ENCODE measurements at regions not wholly inside any gene's neighbourhood (a gene's known extent, or its start where the extent isn't known, plus 50 kb on each side); places are given as distances from the start of the nearest gene placed in this dataset.
A peak's percentile ranks its signal among the peaks of the same experiment; 100 is the strongest.

DNA sequence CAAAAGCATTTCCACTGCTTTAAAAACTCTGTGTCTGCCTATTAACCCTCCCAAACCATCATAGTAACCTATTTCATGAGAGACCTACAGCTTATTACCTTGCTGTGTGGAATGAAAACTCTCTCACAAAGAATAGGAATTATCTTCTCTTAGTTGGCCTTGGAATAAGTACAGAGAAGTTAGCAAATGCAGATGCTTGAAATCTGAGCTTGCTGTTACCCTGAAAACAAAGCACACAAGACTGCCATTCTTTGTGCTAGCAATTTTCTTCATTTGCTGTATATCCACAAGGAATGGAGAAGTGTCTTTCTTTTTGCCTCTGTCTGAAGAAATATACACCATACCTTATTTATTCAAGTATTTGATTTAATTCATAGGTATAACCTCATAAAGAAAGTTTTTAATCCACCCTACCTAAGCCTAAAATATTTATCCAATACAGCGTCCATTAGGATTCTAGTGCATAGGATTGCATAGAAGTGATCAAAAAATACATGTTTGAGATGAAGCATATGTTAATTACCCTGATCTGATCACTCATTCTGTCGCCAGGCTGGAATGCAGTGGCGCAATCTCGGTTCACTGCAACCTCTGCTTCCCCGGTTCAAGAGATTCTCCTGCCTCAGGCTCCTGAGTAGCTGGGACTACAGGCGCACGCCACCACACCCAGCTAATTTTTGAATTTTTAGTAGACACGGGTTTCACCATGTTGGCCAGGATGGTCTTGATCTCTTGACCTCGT is 451.1 kb downstream of the LTN1 start:
- TF ChIP-seq, protein P1, sequence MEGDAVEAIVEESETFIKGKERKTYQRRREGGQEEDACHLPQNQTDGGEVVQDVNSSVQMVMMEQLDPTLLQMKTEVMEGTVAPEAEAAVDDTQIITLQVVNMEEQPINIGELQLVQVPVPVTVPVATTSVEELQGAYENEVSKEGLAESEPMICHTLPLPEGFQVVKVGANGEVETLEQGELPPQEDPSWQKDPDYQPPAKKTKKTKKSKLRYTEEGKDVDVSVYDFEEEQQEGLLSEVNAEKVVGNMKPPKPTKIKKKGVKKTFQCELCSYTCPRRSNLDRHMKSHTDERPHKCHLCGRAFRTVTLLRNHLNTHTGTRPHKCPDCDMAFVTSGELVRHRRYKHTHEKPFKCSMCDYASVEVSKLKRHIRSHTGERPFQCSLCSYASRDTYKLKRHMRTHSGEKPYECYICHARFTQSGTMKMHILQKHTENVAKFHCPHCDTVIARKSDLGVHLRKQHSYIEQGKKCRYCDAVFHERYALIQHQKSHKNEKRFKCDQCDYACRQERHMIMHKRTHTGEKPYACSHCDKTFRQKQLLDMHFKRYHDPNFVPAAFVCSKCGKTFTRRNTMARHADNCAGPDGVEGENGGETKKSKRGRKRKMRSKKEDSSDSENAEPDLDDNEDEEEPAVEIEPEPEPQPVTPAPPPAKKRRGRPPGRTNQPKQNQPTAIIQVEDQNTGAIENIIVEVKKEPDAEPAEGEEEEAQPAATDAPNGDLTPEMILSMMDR (conservative IDR thresholded peaks at IDR 0.05), result no peak
- TF ChIP-seq ZFX (IDR thresholded peaks at IDR 0.05), result no peak
- H3K27ac ChIP-seq, result peak overlapping the region; percentile 92

DNA sequence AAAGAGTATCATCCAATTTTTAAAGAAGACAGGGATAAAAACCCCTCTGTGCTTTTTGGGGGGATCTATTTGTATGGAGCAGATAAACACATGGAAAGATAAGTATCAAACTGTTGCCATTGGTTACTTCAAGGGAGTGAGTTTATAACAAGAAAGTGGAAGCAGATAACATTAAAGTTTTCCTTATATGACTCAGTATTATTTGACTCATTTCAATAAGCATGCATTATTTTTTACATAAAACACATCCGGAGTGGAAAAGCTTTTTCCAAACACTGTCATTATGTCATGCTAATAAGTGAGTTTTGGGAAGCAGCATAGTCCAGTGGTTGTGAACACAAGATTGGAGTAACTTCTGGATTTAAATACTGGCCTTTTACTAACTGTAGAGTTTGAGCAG is 452.2 kb downstream of the LTN1 start:
- TF ChIP-seq, protein P1 (conservative IDR thresholded peaks at IDR 0.05), result no peak
- no peak for TF ChIP-seq ZFX (IDR thresholded peaks at IDR 0.05)
- H3K27ac ChIP-seq, result no peak overlapping the region

DNA sequence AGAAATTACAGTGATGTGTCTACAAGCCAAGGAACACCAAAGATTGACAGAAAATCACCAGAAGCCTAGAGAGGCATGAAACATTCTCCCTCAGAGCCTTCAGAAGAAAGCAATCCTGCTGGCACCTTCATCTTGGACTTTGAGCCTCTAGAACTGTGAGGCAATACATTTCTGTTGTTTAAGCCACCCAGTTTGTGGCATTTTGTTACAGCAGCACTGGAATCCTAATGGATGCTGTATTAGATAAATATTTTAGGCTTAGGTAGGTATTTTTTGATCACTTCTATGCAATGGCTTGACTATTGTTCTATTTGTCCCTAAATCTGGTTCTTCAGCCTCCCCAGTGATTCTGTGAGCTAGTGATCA is 453.1 kb downstream of the LTN1 start:
- TF ChIP-seq ZFX (IDR thresholded peaks at IDR 0.05), result no peak
- TF ChIP-seq, protein P1 (conservative IDR thresholded peaks at IDR 0.05), result no peak
- peak overlapping the region; percentile 94; the same call in 1 of the 2 replicates for H3K27ac ChIP-seq

DNA sequence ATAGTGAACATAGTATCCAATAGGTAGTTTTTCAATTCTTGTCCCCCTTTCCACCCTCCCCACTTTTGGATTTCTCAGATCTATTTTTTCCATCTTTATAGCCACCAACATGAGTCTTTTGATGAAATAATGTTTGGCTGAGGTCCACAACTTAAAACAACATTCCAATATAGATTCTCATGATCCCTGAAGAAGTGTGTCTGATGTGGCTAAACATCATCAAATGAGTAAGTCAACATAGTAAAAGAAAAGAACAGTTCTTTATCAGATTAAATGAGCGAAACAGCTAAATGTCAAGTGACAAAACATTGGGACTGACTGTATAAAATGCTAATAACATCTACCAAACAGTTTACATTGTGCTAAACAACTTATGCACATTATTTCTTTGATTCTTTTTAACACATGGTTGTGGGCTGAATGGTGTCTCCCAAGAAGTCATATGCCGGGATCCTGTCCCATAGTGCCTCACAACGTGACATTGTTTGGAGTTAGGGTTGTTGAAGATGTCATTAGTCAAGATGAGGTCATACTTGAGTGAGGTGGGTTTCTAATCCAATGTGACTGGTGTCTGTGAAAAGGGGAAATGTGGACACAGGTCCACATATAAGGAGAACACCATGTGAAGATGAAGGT is 453.6 kb downstream of the LTN1 start:
- peak overlapping the region; percentile 94; the same call in 1 of the 2 replicates for H3K27ac ChIP-seq

DNA sequence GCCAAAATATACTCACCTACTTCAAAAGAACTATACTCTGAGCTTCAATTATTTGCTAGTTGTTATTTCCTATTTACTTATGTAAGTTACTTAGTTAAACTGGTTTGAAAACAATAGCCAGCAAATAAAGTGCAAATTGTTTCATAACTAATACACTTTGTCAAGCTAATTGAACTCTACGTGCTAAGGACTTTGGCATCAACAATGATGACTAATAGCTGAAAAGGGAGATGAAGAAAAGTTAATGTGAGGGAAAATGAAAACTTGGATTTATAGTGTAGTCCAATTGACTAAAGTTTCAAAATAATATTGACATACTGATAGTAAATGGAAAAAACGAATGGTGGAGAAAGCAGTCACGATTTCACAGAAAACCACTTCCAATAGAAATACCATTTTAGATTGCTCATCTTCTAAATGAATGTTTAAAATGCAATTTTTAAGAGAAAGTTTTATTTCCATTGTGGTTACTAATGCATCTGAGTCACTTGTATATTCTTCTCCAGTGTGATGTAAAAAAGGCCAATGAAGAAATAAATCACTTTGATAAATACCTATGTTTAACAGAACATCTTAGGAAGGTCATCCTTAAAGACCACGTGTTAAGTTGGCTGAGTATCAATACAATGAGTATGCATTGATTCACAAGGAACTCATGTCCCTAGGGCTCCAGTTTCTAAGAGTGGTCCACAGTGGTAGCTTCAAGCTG is 455.2 kb downstream of the LTN1 start:
- TF ChIP-seq, protein P1 (conservative IDR thresholded peaks at IDR 0.05), result no peak
- TF ChIP-seq ZFX (IDR thresholded peaks at IDR 0.05), result no peak
- H3K27ac ChIP-seq, result peak overlapping the region; percentile 94

More for the DNA sequence above, 453.6 kb downstream of the LTN1 start:
- TF ChIP-seq, protein P1 (conservative IDR thresholded peaks at IDR 0.05), result no peak
- TF ChIP-seq ZFX (IDR thresholded peaks at IDR 0.05), result no peak

DNA sequence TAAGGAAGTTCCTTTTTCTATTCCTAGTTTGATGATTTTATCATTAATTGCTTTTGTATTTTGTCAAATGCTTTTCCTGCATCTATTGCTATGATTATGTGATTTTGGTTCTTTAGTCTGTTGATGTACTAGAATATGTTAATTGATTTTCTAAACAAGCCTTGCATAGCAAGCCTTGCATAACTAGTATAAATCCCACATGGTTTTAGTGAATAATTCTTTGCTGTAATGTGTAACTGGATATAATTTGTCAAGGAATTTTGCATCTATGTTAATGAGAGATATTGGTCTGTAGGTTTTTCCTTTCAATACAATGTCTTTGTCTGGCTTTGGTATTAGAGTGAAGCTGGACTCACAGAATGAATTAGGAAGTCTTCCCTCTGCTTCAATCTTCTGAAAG is 460.2 kb downstream of the LTN1 start:
- no peak overlapping the region for H3K27ac ChIP-seq
- TF ChIP-seq ZFX (IDR thresholded peaks at IDR 0.05), result no peak
- TF ChIP-seq, protein P1 (conservative IDR thresholded peaks at IDR 0.05), result no peak

DNA sequence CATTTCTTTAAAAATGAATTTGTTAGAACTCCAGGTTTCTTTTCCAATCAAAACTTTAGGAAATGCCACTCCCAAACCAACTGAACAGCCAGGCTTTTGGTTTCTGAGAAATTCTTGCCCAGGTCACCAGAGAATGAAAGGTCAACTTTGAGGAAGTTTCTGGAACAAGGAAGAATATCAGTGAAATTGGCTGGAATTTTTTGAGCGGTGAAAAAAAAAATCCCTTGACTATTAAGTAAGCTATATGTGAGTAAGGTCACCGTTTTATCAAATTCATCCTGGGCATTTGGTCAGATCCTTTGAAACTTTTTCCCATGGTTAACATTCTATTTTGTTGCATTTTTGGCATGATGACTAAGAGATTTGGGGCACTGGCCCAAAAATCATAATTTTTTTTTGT is 469.3 kb downstream of the LTN1 start:
- TF ChIP-seq, protein P1 (conservative IDR thresholded peaks at IDR 0.05), result no peak
- TF ChIP-seq ZFX (IDR thresholded peaks at IDR 0.05), result no peak
- no peak overlapping the region for H3K27ac ChIP-seq
